ENCODE measurements at regions not wholly inside any gene's neighbourhood (a gene's known extent, or its start where the extent isn't known, plus 50 kb on each side); places are given as distances from the start of the nearest gene placed in this dataset.

DNA sequence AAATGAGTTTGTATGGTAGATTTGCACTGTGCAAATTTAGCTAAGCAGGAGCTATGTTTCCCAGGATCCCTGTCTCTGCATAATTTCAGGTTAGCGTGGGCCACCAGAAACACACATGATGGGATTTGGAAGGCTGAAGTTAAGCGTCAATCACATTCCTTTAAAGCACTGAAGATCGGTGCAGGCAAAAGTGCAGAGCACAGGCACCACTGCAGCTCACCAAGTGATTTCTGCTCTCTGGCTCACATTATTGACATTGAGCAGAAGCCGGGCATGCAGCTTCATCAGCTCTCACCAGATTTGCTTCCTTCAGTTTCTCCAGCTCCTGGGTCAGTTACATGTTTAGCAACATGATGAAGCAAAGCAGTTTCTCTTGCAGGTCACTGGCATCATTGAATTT, 256.4 kb upstream of the TGFBR2 start:
- no peak for DNase-seq (ENCODE audit: low read depth in 4 of 4, low spot score in 3 of 4)

DNA sequence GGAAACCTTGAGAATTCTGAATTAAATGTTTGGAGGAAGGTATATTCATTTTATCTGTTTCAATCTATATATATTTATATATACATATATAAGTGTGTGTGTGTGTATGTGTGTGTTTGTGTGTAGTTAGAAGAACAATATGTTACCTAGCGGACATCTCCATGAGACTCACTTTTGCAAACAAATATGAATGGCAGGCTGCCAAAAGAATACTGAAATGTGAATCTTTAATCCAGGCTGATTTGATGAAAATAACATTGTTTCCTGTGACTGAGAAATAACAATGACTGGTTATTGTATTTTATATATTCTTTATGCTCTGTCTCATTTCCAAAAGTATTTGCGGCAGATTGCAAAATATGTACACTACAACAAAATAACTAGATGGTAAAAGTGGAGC, 255.5 kb upstream of the TGFBR2 start:
- no peak for DNase-seq (ENCODE audit: low read depth in 4 of 4, low spot score in 3 of 4)

DNA sequence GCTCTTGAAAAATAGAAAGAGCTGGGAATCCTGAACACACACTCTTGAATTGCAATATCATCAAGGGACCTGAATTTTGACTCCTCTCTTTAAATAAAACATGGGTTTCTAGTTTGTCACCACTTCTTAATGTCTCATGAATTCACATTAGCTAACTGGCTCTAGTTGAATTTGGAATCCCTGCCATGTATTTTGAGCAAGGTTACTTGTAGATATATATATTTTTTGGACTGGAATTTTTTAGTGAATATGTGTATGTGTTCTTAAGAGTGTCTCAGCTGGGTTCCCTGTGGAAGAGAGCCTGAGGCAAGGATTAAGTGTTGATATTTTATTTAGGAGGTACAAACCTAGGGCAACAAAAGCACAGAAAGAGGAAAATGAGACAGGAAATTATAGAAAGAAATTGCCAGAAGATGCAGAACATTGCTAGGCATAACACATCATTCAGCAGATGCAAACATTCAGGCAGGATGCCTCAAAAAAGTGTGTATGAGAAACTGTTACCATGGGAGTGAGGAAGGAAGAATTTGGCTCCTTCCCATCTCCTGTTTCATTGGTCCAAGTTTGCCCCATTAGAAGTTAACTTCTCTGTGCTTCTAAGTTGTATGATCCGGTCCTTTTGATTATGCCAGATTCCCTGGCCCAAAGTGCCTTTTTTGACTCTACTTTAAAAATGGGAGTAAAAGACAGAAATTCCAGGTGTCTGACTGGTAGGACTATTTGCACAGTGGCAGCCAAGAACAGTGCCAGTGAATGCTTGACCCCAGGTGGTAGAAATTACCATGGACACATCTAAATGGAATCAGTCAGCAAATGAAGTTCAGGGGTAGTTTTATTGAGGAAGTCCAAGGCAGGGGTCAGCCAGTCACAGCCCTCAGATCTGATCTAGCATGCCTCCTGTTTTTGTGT, 253.7 kb upstream of the TGFBR2 start:
- DNase-seq (ENCODE audit: low read depth in 4 of 4, low spot score in 3 of 4), result no peak

DNA sequence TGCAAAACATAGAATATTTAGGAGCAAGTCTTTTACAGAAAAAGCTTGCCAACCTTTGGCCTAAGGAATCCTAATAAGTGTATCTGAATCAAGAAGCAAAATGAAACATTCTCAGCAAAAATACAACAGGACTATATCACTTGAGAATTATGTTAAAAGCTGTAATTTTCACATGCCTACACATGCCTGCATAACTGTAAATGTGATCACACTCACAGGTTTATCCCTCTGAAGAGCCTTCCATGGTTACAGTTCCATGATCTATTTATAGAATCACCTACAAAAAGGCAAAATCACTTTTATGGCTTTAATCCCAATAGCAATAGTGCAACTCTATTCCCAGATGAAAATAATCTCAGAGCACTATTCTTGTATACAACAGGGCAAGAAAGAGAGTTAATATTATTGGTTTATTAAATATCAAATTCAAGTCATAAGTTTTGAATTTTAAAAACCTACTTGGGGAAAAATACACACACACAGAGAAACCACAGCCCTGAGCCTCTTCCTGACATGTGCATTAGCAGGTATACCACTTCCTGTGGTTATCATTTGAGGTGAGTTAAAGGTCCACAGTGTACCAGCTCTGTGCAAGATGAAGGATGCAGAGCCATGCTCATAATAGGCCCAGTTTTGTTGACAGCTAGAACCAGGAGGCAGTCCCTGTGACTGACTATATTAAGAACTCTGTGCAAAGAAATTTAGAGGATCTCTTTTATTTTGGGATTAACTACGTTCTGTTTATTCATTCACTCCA, 252.5 kb upstream of the TGFBR2 start:
- DNase-seq (ENCODE audit: low read depth in 4 of 4, low spot score in 3 of 4), result no peak

DNA sequence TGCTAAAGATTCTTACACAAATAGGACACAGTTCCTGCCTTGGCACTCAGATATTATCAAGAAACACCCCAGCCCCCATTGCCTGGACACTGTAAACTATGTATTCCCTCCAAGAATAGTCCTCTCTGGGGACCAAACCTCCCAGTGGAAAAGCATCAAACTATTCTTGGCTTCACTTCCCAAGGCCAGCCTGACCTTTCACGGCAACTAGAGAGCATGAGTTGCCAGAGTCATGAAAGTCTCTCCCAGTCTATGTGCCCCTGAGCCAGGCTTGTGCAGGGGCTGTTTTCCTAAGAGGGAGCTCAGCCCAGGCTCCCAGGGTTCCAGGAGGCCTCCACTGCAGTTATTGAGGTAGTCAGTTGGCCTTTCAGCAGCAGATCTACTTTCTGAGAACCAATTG, 251.9 kb upstream of the TGFBR2 start:
- no peak for DNase-seq (ENCODE audit: low read depth in 4 of 4, low spot score in 3 of 4)

DNA sequence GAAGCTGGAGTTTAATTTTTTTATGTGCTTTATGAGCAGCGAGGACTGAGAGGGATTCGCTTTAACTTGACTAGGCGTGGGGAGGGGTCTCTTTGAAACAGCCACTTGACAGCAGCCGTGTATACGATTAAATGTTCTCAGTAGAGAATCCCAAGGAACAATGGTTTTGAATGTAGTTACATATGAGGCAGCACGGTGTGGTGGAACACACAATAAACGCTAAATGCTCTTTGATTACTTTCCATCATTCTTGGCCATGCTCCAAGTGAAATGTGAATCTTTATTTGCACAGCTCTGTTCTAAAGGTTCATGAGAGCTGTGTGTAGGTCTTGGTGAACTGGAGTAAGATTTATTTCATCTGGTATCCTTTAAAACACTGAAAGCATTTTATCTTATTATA, 251.4 kb upstream of the TGFBR2 start:
- no peak for DNase-seq (ENCODE audit: low read depth in 4 of 4, low spot score in 3 of 4)

DNA sequence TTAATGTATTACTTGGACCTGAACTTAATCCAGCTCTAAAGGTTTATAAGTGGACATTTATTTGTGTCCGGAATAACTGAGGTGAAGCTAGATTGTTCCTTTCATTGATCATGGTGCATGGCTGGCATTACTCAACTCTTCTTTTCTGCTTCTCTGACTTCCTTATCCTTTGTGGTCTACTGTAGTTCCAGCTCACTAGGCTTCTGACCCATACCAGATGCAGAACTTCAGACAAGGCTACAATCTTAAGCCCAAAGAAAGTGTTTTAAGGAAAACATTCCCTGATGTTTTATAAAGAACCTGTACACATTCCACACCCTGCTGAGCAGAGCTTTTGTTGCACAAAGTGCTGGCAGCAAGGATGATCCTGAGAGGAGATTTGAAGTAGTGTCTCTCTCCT, 250.8 kb upstream of the TGFBR2 start:
- no peak for DNase-seq (ENCODE audit: low read depth in 4 of 4, low spot score in 3 of 4)

DNA sequence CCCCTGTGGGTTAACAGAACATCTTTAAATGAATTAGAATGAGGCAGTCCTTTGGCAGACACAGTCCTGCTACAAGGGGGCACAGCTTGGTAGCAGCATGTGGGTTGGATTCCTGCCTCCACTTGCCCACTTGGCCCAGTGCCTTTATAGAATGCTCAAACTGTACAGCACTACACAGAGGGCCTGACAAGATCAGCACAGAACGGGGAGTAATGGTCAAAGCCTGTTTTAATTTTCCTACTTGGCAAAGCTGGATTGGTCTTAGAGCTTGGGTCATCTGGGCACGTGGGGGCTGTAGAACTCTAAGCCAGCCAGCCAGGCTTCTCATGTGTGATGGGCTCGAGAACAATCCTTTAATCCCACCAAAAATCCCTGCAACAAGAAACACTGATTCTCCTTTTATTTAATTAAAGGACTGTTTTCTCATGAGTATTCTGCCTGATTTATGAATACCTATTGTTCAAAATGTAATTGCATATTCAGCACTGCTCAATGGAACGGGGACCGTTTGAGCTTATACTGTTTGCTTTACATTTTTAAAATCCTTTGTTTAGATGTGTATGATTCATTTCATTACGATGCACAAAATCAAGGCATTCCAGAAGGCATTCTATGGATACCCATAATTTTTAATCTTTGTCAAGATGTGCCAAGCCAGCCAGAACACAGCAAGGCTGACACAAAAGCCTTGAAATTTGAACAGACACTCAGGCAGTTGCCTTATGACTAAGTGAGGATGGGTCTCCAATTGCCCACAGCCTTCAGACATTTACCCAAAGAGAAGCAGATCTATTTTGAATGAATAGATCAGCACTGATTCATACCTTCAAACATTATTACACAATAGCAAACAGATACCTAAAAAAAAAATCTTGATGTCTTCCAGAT, 249.3 kb upstream of the TGFBR2 start:
- DNase-seq (ENCODE audit: low read depth in 4 of 4, low spot score in 3 of 4), result no peak

- no peak for DNase-seq (ENCODE audit: low read depth in 4 of 4, low spot score in 3 of 4)
Measured at GRCh38 chr3:30357897-30358296, 248.5 kb upstream of the TGFBR2 start.

- DNase-seq (ENCODE audit: low read depth in 4 of 4, low spot score in 3 of 4), result no peak
Measured at GRCh38 chr3:30358871-30359270, 247.5 kb upstream of the TGFBR2 start.

DNA sequence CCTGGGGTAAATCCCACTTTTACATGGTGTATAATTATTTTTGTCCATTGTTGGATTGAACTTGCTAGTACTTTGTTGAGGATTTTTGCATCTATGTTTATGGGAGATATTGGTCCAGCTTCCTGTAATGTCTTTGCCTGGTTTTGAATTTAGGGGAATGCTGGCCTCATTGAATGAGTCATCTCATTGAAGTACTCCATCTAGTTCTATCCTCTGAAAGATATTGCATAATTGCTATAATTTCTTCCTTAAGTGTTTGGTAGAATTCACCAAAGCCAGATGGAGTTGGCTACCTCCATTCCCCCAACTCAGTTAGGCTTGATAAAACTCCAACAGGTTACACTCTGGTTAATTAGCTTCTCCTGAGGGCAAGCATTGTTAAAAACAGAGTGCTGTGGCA, 237.4 kb upstream of the TGFBR2 start:
- no peak for DNase-seq (ENCODE audit: low read depth in 4 of 4, low spot score in 3 of 4)

DNA sequence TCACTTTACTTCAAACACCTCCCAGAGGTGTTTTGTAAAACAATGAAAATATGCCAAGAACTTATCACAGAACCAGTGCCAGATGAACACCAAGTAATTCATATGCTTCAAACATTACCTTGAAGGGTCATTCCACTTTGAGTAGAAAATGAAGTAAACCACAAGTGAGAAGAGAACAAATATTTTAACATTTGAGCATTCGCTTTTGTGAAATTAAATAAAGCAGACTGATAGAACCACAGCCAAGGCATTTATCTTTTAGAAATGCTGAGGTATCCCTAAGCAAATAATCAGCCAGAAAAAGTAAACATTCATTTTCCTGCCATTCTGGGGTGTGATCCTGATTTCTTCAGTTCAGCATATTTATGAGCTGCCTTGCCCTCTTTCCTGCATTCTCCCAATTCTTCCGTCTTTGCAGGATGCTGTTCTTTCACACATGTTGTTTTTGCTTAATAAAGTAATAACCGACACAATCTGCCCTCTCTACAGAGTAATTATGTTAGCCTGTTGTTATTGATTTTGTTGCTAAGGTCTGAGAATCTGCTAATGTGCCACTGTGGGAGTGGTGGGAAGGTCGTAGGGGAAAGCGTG, 235.6 kb upstream of the TGFBR2 start:
- no peak for DNase-seq (ENCODE audit: low read depth in 4 of 4, low spot score in 3 of 4)

- no peak for DNase-seq (ENCODE audit: low read depth in 4 of 4, low spot score in 3 of 4)
Measured at GRCh38 chr3:30372837-30373236, 233.6 kb upstream of the TGFBR2 start.

DNA sequence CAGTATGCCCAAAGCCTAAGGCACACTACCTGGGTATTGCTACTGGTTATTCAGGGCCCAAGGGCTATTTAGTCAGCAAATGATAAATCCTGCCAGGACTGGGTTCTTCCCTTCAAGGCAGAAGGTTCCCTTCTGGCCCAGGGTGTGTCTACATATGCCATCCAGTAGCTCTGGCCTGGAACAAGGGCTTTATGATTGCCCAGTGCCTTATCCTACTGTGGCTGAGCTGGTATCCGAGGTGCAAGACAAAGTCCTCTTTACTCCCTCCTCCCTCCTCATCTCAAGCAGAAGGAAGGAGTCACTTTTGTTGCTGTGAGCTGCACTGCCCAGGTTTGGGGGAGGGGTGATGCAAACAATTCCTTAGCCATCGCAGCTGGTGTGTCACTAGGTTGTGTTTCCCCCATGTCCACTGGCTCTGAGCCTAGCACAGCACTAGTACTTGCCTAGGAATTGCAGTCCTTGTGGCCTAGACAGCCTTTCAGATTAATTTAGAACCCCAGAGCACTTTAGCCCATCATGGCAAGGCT, 221.8 kb upstream of the TGFBR2 start:
- no peak for DNase-seq (ENCODE audit: low read depth in 4 of 4, low spot score in 3 of 4)

DNA sequence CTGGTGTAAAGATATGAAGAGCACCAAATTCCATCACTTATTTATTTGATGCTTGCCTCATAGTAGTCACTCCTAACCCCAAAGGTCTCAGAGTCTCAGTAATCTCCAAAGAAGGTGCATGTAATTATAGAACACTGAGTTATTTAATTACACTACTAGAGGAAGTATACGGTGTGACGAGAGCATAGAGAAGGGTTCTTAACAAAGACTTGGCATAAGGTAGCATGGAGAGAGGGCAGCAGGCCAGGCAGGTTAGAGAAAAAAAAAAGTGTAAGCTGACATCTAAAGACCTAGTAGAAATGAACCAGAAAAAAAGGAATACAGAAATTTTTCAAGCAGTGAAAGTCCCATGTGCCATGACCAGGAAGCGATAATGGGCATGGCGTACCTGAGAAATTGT, 213.3 kb upstream of the TGFBR2 start:
- DNase-seq (ENCODE audit: low read depth in 4 of 4, low spot score in 3 of 4), result no peak

DNA sequence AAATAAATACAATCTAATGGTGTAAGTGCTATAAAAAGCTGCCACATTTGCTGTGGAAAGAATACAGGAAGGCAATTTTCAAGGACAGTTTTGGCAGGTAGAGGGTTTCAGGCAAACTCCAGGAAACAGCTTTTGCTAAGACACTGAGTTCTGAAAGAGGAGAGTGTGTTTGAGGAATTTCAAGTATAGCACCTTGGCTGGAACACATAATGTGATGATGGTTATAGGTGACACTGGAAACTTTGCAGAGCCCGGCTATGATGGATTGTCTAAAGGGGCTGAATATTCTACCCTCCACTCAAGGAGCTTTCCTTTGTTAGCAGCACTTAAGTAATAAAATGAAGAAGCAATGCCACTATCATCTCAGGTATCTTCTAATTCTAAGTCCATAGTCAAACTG, 209.4 kb upstream of the TGFBR2 start:
- DNase-seq (ENCODE audit: low read depth in 4 of 4, low spot score in 3 of 4), result no peak

GRCh38 chr3:30399394-30400181, 206.8 kb upstream of the TGFBR2 start:
- DNase-seq (ENCODE audit: low read depth in 4 of 4, low spot score in 3 of 4), result no peak

GRCh38 chr3:30400926-30401325, 205.5 kb upstream of the TGFBR2 start:
- no peak for DNase-seq (ENCODE audit: low read depth in 4 of 4, low spot score in 3 of 4)

GRCh38 chr3:30401971-30402370, 204.4 kb upstream of the TGFBR2 start:
- DNase-seq (ENCODE audit: low read depth in 4 of 4, low spot score in 3 of 4), result no peak

DNA sequence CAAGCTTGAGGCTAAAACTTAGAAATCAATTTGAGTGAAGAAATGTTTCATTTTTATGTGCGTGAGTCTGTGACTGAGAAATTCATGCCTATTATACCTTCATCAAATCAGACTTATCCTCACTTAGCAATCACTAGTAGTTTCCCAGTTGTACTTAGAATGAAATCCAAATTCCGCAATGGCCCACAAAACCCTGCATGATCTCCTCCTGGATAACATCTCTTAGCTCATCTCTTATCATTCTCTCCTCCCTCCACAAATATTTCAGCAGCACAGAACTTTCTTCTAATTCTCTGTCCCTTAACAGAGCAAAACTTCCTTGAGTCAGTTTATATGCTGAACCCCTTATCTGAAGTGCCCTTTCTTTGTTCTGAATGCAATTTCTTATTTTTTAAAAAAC, 198.8 kb upstream of the TGFBR2 start:
- no peak for DNase-seq (ENCODE audit: low read depth in 4 of 4, low spot score in 3 of 4)
